ENCODE measurements at regions not wholly inside any gene's neighbourhood (a gene's known extent, or its start where the extent isn't known, plus 50 kb on each side); places are given as distances from the start of the nearest gene placed in this dataset.

DNA sequence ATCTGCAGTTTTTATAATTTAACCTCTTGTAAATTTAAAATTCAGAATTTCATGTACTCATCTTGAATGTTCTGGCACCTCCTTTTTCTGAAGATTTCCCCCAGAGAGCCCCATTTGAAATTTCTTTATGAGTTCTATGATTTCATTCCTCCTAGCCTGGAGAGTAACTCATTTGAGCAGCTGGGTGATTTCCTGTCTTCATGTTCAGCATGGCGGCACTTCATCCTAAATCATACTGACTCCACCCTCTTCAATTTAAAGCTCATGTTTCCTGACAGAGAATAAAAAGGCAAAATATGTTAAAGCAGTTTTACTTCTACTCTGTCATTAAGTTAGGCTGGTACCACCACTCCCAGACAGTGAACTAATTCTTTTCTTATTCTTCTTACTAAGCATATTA is 250.9 kb upstream of the POU3F2 start:
- no peak for DNase-seq

DNA sequence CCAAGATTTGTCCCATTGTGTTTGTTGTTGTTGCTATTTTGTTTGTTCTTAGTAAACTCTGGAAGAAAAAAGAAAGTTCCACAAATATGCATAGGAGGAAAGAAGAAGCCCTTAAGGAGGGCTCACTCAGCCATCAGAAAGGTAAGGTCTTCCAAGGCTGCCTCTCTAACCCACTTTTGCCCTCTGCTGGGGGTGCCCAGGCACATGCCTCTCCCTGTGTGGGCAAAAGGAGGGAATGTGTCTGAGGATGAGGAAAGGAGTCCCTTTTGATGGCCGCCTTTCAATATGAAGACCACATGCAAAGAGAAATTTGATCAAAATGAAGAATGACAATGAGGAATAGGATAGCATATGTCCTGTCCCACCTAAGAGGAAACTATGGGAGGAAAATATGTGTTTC is 248.2 kb upstream of the POU3F2 start:
- no peak for DNase-seq

DNA sequence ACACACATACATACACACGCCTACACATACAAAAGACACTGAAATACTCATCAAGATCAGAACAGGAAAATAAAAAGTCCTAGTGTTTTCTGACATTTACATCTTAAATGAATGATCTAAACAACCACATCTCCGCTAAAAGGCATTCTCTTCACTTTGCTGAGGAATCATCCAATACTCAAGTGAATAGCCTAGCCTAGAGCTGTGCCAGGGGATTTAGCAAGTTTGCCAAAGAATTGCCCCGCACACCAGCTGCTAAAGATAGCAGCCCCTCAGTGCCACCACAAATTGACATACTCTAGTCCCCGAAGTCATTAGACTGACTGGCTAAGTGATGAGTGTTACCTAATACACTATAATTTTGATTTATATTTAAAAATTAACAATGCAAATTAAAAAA is 246.8 kb upstream of the POU3F2 start:
- DNase-seq, result no peak

DNA sequence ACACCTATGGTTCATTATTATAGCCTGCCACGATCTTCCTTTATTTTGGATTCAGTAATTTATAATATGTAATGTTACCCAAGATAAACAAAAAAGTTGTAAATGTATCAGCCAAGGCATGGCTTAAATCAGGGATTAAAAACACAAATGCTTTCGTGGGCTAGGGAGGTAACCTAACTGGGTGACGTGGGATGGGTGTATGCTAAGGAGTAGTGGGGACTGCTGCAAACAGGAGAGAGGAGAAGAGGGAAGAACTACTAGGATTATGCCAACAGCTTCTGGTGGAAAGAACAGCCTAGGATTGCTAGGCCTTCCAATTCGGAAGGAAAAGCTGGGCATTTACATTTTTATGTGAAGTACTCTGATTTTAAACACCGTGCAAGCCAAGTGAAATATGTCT is 244.8 kb upstream of the POU3F2 start:
- no peak for DNase-seq

DNA sequence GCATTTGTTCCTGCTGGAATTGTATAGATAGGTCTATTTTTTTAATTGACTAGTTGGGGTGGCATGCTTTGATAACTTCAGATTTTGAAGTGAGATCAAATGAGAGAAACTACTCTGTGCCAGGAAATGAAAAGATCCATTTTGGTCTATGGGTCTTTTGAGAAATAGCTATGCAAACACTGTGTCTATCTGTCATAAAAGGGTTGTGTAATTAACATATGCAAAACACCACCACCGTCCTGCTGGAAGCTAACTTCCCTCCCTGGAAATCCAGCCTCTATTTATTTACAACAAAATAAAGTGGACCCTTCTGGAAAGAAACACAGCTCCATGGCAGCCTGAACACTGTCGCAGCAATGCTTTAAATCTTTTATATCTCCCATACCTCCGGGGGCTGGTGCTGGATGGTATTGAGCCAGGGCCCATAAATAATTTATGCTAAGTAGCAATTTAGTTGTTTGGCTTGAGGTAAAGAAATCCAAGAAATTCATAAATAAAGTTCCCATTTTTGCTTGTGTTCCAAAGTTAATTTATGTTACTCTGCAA is 244.2 kb upstream of the POU3F2 start:
- no peak for DNase-seq

DNA sequence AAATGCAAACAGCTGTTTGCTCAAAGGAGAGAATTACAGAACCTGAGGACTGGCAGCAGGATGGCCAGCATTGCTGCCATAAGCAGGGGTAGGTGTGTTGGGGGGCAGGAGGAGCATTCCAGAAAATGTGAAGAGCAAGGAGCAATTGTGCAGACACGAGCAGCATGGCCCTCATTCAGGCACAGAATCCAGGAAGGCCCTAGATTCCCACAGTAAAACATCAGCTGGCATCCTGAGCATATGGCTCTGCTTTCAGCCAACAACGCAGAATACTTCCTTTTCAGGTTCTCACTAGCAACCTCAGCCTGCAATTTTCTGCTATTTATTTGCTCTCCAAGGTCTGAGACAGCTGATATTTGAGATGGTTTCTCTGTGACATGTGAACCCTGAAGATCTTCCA is 243.4 kb upstream of the POU3F2 start:
- no peak for DNase-seq

DNA sequence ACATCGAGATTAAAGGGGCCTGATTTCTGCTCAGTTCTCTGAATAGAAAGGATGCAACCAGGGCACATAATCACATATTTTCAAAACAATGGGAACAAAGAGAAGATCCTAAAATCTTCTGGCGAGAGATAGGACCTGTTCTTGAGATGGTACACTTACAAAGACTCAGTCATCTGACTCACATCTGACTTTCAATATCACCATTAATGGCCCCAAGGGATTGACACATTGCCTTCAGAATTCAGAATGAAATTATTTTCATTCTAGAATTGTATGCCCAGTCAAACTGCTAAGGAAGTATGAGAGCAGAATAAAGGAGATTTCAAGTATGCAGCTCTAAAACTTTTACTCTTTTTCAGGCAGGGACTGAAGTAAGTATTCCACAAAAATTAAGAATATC is 240.7 kb upstream of the POU3F2 start:
- DNase-seq, result no peak

DNA sequence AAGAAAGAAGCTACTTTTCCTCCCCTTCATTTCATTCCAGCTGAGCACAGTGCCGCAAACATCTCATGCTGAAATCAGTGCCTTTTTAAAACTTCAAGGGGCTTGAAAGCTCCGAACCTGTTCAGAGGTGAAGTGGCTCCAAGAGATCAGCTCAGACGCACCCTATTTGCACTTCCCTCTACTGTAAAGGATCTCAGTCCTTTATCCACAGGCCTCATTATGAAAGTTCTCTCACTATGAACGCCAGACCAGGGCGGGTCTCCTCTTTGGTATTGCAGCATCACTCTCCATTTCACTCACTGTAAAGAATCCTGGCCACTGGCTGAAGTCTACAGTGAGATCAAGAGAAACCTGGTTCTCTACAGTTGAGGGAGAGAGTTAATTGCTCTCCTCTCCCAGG is 232.7 kb upstream of the POU3F2 start:
- DNase-seq, result no peak

DNA sequence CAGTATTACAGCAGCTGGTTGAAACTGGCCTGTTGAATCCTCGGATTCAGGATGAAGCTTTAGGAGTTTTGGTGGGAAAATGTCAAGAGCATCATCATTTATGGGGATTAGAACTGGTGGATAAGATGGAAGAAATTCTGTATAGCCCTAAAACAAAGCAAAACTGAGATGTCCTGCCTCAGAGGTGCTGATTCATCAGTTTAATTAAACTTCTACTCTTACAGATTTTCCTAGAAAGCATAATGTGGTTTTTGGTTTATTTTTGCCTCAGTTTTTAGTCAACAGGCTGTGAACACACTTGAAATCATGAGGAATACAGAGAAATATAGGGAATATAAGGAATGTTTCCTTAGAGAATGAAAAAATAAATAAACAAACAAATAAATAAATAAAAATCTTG is 228.7 kb upstream of the POU3F2 start:
- DNase-seq, result no peak

DNA sequence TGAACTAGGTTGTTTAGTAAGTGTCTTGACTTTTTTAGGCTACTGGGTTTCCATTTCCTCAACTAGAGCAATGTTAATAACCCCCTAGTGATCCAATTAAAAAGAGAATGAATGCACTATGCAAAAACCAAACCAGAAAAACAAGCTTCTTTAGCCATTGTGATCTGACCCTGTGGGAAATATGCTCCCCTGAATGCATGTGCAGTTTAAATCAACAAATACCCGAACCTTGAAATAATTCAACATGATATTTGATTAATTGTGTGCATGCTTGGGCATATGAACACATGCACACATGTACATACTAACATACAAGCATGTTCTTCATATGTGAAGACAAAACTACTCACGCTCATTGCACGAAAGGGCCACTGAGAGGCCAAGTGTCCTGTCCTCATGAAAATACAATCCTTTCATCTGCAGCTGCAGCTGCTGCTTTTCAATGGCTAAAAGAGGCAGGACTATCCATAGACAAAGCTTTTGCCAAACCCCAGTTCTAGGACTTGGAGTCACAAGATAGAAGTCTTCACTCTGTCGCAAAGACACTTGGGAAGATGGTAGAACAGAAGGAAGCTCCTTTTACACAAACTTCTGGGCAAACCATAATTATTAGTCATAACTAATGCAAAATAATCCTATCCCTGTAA is 207.1 kb upstream of the POU3F2 start:
- DNase-seq, result no peak

DNA sequence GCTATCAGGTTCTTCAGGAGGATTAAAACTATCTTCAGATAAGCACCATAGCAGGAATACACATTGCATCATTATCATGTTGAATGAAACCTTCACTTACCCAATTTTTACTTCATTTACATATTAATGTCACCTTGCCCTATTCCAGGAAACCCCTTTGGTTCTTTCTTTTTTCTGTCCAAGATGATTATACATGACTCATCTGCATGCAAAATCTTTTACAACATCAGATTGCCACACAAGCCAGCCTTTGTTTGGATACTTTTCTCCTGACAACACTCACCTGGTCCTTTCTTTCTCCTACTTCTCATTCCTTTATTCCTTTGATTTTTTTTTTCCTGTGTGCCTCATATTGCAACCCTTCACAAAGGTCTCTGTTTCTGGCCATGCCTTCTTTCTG is 200.5 kb upstream of the POU3F2 start:
- DNase-seq, result no peak

DNA sequence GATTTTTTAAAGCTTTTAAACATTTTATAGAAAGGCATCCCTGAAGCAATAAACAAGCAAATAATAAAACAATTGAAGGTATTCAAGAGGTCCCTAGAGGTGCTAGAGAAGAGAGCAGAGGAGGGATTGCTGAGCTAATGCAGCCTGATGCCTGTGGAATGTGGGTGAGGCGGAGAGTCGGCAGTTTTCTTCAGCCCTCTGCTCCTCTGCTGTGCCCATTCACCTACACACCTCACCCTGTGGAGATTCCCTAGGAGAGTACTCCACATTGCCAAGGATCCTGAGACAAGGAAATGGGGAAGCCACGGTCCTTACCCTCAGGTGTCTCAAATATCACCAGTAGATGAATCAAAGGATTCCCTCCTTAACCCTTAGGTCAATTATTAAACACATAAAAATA is 199.8 kb upstream of the POU3F2 start:
- DNase-seq, result no peak

DNA sequence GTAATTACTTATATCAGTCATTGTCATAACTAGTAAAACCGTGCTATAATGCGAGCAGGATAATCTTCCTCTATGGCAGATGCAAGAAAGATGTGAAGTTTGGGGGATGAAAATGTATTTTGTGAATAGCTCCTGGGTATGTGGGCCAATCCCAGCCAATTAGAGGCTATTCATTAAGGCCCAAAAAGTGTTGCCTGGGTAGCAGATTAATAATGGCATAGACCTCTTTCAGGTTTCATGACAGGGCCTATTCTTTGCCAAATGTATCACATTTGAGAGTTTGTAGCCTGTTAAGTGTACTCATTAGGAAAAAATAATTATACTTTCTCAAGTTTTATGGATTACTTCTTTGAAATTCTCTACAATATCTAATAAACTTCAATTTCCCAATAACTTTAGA is 199.2 kb upstream of the POU3F2 start:
- no peak for DNase-seq

DNA sequence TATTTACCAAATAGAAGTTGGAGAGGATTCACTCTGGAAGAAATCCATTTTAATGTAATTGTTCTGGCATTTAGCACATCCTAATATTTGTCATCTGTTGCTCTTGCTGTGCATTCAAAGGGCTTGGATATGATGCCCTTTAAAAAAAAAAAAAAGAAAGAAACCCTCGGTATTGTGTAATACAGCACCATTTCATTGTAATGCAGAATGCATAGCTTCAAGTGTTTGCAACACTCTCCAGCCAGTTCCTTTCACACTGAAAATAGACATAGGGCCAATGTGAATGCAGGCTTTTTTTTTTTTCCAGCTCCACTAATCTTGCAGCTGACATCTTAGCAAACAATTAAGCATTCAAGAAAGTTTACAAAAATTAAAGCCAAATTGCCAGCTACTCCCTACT is 197.4 kb upstream of the POU3F2 start:
- DNase-seq, result no peak

DNA sequence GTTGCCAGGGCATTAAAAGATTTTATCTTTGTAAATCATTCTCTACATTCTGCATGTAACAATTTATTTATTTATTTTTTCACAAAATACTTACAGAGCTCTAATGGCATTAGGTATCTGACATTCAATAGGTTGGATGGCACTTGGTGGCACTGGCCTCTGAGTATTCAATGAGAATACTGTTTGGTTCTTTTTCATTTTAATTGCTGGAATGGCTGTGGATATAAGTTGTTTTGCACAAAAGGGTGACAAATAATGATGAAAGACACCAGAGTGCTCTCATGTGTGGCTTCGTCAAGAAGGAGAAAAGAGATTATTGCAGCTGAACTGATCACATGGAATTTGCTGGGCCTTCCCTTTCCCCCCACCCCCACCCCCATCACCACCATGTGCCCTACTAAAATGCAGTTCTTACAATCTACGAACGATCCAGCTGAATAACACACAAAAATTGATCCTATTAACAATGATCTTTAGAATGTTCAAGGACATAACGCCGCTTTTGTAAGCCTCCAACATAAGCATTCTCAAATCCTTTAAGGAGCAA is 195.2 kb upstream of the POU3F2 start:
- no peak for DNase-seq

DNA sequence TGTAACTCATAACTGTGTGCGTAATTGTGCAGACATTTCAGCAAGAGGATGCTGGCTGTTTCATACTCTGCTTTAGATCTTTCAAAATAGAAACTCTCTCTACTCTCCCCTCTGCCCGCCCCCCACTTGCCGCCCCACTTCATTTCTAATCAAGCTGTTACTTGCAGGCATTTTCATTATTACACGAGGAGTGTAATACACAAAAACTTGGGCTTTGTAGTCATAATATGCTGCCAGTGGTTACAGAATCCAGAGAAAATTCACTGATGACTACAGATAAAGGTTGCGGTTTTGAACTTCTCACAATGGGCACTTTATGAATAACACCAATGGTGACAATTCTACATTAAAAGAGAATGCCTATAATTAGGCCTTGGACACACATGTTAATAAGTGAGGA is 194.0 kb upstream of the POU3F2 start:
- DNase-seq, result no peak

DNA sequence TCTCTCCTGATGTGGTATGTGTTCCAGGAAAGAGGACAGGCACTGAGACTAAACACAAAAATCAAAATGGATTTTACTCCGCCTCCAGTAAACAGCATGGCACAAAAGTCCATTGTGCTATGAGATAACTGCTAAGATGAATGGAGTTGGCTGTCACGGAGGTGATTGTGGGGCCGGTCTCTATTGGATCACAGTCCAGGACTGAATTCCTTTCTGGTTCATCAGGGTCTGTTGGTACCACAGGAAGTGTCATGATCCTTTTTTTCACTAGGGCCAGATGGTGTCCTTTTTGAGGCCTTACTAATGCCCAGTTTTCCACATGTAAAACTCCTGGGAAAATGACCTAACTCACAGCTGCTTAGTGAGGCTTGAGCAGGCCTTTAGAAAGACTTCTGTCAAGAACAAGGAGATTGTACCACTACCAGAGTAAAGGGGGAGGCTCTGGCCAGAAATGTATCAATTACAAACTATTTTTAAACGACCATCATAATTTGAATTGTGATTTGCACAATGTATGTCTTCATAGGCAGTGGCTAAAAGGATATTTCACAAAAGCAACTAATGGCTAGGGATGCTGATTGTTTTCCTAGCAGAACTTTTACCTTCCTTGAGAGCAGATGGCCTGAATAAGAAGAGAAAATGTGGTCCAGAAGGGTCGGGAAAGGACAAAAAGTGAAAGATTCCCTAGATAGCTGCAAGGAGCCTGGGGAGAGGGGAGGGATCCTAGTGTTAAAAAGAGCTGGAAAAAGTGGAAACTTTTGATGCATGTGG is 192.2 kb upstream of the POU3F2 start:
- no peak for DNase-seq

DNA sequence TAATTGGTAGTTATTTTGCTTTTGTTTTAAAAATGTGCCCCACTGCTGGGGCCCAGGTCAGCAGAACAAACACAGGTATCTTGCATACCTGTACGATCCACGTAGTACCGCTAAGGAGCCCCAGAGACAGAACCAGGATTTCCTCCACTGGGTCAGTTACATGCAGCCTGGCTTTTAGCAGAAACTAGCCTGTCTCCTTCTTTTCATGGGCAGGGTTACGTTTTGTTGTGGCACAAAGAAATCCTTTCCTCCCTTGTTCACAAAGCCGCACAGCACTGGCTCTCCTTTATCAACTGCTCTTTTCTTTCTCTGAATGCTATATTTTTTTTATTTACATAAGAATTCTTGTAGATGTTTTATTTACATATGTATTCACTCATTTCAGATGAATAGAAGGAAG is 190.3 kb upstream of the POU3F2 start:
- DNase-seq, result no peak

DNA sequence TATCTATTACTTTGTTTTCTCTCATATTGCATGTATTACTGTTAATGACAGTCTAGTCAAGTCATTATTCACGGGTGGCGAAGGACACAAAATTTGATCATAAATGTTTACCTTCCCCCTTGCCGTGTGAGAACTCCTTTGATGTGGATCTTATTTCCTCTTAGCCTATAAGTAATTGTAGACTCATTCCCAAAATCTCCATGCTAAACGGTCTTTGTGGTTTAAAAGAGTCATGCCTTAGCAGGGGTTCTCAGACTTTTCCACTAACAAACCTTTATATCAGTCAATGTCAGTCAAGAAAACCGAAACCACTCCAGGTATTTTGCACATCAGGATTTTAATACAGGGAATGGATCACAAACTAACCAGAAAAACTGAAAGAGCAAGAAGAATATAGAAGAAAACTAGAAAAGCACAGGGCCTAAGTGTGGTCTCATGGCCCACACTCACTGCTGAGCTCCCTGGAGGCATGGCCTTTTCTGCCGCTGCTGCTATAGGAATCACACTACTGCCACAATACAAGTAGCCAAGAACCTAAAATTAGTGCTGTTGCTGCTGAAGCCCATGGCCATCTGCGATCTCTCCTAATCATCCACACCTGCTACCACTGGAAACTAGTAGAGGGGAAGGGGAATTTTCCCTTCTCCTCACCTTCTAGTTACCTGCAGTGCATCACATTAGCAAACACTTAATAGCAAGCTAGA is 186.0 kb upstream of the POU3F2 start:
- DNase-seq, result no peak

DNA sequence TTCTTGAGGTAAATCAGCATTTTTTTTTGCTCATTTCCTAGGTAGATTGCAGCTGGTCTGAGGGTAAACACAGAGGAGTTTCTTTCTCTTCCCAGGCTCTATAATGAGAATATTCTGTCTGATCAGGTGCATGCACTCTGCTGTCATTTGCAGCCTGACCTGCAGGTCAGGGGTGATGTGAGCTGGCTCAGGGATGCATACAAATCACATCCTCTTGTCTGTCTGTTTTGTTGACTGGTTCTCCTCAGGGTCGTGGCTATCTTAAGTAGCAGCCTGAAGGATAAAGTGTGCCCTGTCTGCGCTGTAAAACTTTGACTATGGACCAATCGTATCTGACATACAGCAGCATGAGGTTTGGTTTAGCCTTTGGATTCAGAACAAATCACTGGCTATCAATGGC is 183.4 kb upstream of the POU3F2 start:
- DNase-seq, result no peak

DNA sequence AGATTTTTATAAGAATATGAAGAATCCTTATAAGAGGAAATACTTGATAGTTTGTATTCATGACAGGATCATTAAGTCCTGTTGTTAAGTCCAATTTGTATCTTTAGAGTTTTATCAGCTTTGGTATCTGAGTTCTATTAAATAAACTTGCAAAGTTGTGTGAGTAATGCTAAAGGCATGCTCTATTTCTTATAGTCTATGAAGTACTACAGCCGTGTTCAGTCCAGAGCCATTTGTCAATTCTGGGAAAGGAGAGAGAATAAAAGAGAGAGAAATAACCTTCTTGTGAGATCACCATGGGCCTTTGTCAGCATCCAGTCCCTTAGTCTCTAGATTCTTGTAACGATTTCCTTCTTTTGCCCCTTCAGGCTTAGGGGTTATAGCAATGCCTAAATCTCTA is 181.2 kb upstream of the POU3F2 start:
- no peak for DNase-seq

DNA sequence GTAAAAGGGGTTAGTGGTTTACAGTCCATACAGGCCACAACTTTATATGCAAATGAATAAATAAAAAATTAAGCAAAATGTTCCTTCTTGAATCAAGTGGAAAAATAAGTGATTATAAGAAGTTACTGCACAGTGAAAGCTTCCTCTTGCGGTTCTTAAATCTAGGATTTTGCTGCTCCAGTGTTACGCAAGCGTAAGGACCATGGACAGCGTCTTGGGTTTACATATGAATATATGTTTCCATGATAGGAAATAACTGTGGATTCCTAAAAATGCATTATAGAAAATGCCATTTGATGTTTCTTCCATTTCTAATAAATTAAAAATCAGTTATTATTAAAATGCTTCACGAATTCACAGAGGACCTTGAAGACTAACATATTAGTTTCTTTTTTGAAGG is 176.6 kb upstream of the POU3F2 start:
- no peak for DNase-seq

DNA sequence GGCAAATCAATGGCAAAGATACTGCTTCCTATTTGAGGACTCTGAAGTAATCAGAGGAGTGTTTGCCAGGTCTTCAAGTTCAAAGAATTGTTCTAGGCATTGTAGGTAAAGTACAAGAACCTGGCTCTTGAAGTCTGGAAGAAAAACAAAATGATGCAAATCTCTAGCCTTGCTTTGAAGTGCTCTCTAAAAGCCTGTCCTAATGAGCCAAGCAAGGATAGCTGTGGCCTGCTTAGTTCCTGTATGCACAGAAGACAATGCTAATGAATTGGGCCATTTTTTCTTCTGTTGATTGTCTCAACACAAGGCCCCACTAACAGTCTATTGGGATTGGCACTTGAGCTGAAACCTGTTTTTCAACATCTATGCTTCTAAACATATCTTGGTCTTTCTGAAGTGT is 165.0 kb upstream of the POU3F2 start:
- no peak for DNase-seq

Measured in activated effector memory CD4-positive, alpha-beta T cell treated with Interleukin-2 at 50 U/mL for 16 hours (primary cell).